ENCODE measurements at regions not wholly inside any gene's neighbourhood (a gene's known extent, or its start where the extent isn't known, plus 50 kb on each side); places are given as distances from the start of the nearest gene placed in this dataset.

GRCh38 chr3:73927203-73927570 is 302.4 kb upstream of the PDZRN3 start:
- DNase-seq, result no peak

- no peak for DNase-seq
Observed at GRCh38 chr3:73926360-73927202, 301.8 kb upstream of the PDZRN3 start.

GRCh38 chr3:73925011-73925410 is 300.3 kb upstream of the PDZRN3 start:
- DNase-seq, result no peak

GRCh38 chr3:73924048-73924447 is 299.3 kb upstream of the PDZRN3 start:
- peak; percentile 53 for DNase-seq

- no peak for DNase-seq
Observed at GRCh38 chr3:73917643-73918042, 292.9 kb upstream of the PDZRN3 start.

GRCh38 chr3:73915886-73916285 is 291.1 kb upstream of the PDZRN3 start:
- no peak for DNase-seq

GRCh38 chr3:73908218-73908617 is 283.5 kb upstream of the PDZRN3 start:
- DNase-seq, result no peak

- no peak for DNase-seq
Observed at GRCh38 chr3:73901686-73902085, 276.9 kb upstream of the PDZRN3 start.

GRCh38 chr3:73894474-73895213 is 269.9 kb upstream of the PDZRN3 start:
- no peak for DNase-seq

GRCh38 chr3:73893089-73893488 is 268.3 kb upstream of the PDZRN3 start:
- DNase-seq, result no peak

GRCh38 chr3:73885862-73886261 is 261.1 kb upstream of the PDZRN3 start:
- no peak for DNase-seq

- no peak for DNase-seq
Observed at GRCh38 chr3:73884361-73884760, 259.6 kb upstream of the PDZRN3 start.

GRCh38 chr3:73883497-73883896 is 258.8 kb upstream of the PDZRN3 start:
- DNase-seq, result peak; percentile 1

GRCh38 chr3:73874606-73875369 is 250.0 kb upstream of the PDZRN3 start:
- no peak for DNase-seq

- DNase-seq, result no peak
Observed at GRCh38 chr3:73874161-73874560, 249.4 kb upstream of the PDZRN3 start.

- DNase-seq, result peak; percentile 70
Observed at GRCh38 chr3:73868688-73869315, 244.1 kb upstream of the PDZRN3 start.

- DNase-seq, result no peak
Observed at GRCh38 chr3:73867524-73867923, 242.8 kb upstream of the PDZRN3 start.

- DNase-seq, result no peak
Observed at GRCh38 chr3:73866846-73867245, 242.1 kb upstream of the PDZRN3 start.

- no peak for DNase-seq
Observed at GRCh38 chr3:73863546-73864079, 238.9 kb upstream of the PDZRN3 start.

- no peak for DNase-seq
Observed at GRCh38 chr3:73855813-73856212, 231.1 kb upstream of the PDZRN3 start.

GRCh38 chr3:73848173-73848906 is 223.6 kb upstream of the PDZRN3 start:
- peak; percentile 56 for DNase-seq

GRCh38 chr3:73846951-73847350 is 222.2 kb upstream of the PDZRN3 start:
- peak; percentile 89 for DNase-seq

Measured in NCI-H82 (cell line).